ENCODE measurements at regions not wholly inside any gene's neighbourhood (a gene's known extent, or its start where the extent isn't known, plus 50 kb on each side); places are given as distances from the start of the nearest gene placed in this dataset.

DNA sequence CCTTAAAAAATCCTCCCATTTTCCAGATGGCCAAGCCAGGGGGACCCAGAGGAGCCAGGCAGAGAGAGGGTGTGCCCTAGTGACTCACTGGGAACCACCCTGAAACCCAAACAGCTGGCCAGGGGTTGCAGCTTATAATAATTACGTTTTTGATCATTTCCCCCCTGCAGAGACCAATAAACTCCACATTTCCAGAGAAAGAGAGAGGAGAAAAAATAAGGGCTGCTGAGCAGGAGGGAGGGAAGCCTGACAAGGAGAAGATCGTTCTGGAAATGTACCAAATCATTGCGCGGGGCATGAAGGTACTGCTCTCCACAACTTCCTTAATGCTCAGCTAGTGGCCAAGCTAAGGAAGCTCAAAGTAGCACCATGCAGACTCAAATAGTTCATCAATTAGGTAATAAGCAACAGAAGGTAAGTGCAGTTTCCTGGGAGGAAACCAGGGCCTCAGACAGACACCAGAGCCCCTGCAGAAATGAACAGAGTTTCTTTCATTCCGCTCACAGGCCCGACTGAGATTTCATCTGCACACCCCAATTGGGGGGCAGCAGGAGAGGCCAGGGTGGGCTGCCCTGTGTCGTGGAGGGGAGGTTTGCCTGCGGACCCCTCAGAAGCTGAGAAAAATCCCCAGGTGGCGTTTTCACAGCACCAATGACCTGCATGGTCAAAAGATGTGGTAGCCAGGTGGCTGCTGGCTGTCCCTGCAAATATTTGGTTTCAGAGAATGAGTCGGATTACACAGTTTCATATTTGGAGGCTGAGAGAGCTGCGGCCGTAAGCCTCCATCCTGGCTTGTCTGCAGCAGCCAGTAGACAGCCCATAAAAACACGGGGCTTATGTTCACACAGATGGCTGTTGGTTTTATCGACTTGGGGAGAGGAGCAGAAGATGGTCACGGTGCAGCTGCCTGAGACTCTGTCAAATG lies 153.2 kb upstream of the LYZL2 start:
- H3K27ac ChIP-seq (ENCODE audit: poor library complexity, severe bottlenecking): no peak overlapping the region
- H3K27me3 ChIP-seq (ENCODE audit: insufficient read depth, poor library complexity, severe bottlenecking): no peaks in the 10 kb centered on the region
- H3K9me3 ChIP-seq (ENCODE audit: severe bottlenecking): no peaks in the 10 kb centered on the region
- no peak for DNase-seq (ENCODE audit: low spot score)
- TF ChIP-seq, protein P1, sequence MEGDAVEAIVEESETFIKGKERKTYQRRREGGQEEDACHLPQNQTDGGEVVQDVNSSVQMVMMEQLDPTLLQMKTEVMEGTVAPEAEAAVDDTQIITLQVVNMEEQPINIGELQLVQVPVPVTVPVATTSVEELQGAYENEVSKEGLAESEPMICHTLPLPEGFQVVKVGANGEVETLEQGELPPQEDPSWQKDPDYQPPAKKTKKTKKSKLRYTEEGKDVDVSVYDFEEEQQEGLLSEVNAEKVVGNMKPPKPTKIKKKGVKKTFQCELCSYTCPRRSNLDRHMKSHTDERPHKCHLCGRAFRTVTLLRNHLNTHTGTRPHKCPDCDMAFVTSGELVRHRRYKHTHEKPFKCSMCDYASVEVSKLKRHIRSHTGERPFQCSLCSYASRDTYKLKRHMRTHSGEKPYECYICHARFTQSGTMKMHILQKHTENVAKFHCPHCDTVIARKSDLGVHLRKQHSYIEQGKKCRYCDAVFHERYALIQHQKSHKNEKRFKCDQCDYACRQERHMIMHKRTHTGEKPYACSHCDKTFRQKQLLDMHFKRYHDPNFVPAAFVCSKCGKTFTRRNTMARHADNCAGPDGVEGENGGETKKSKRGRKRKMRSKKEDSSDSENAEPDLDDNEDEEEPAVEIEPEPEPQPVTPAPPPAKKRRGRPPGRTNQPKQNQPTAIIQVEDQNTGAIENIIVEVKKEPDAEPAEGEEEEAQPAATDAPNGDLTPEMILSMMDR (IDR thresholded peaks at IDR 0.05; ENCODE audit: poor library complexity, severe bottlenecking): no peak
- H3K4me3 ChIP-seq (ENCODE audit: severe bottlenecking): no peak overlapping the region
- no peaks in the 10 kb centered on the region for H3K36me3 ChIP-seq (ENCODE audit: low read depth)
- no peaks in the 10 kb centered on the region for H3K4me1 ChIP-seq (ENCODE audit: insufficient read depth, poor library complexity, severe bottlenecking)
- ATAC-seq (ENCODE audit: low read depth): no peak

DNA sequence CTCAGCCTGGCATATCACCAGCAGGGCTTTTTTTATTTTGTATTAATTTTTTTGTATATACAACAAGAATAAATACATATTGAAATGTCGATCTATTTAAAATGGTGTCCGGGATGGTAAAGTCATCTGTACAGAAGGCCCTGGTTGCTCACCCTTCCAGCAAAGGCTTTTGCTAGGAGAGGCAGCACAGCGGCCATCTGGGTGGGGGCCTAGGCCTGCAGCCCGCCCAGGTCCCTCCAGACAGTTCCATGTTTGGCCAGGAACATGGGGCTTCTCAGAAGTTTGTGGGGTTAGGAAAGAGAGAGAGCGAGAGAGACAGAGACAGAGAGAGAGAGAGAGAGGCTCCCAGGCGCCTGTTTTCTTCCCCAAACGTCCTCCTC lies 152.6 kb upstream of the LYZL2 start:
- no peak for ATAC-seq (ENCODE audit: low read depth)
- Histone ChIP-seq H3K27ac (ENCODE audit: poor library complexity, severe bottlenecking) (no peak overlapping the region), H3K9me3 (ENCODE audit: severe bottlenecking) (no peaks in the 10 kb centered on the region), H3K4me1 (ENCODE audit: insufficient read depth, poor library complexity, severe bottlenecking) (no peaks in the 10 kb centered on the region), H3K27me3 (ENCODE audit: insufficient read depth, poor library complexity, severe bottlenecking) (no peaks in the 10 kb centered on the region), H3K36me3 (ENCODE audit: low read depth) (no peaks in the 10 kb centered on the region), H3K4me3 (ENCODE audit: severe bottlenecking) (no peak overlapping the region)
- DNase-seq (ENCODE audit: low spot score): no peak
- TF ChIP-seq, protein P1 (IDR thresholded peaks at IDR 0.05; ENCODE audit: poor library complexity, severe bottlenecking): no peak

DNA sequence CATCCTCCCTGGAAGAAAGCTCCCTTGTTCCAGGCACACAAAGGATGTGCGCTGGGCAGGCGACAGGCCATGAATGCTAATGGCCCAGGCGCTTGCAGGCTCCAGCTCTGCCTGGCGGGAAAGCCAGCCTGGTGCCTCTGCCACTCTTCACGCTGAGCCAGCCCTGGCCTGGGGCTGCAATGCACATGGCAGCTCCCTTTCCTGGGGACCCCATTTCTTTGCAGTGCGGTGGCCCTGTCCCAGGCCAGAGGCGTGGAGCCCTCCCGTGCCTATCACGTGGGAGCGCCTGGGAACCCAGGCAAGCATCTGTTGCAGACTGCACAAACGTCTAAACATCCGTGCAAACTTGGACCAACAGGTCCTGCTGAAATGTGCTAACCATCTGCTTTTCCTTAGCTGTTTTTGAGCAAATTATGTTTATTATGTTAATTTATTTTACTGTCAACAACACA lies 152.1 kb upstream of the LYZL2 start:
- H3K27me3 ChIP-seq (ENCODE audit: insufficient read depth, poor library complexity, severe bottlenecking): no peaks in the 10 kb centered on the region
- ATAC-seq (ENCODE audit: low read depth) (no peak), DNase-seq (ENCODE audit: low spot score) (no peak)
- no peaks in the 10 kb centered on the region for H3K9me3 ChIP-seq (ENCODE audit: severe bottlenecking)
- H3K36me3 ChIP-seq (ENCODE audit: low read depth): no peaks in the 10 kb centered on the region
- H3K4me3 ChIP-seq (ENCODE audit: severe bottlenecking): no peak overlapping the region
- no peak overlapping the region for H3K27ac ChIP-seq (ENCODE audit: poor library complexity, severe bottlenecking)
- TF ChIP-seq, protein P1 (IDR thresholded peaks at IDR 0.05; ENCODE audit: poor library complexity, severe bottlenecking): no peak
- no peaks in the 10 kb centered on the region for H3K4me1 ChIP-seq (ENCODE audit: insufficient read depth, poor library complexity, severe bottlenecking)

DNA sequence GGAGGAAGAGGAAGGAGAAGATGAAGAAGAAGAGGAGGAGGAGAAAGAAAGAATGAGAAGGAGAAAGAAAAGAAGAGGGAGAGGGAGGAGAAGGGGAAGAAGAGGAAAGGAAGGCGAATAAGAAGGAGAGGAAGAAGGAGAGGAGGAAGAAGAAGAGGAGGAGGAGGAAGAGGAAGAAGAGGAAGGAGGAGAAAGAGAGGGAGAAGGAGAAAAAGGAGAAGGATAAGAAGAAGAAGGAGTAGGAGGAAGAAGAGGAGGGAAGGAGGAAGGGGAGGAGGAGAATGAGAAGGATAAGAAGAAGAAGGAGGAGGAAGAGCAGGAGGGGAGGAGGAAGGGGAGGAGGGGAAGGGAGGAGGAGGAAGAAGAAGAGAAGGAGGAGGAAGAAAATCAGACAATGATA lies 149.2 kb upstream of the LYZL2 start:
- TF ChIP-seq, protein P1 (IDR thresholded peaks at IDR 0.05; ENCODE audit: poor library complexity, severe bottlenecking): no peak
- Histone ChIP-seq H3K9me3 (ENCODE audit: severe bottlenecking) (no peaks in the 10 kb centered on the region), H3K4me1 (ENCODE audit: insufficient read depth, poor library complexity, severe bottlenecking) (no peaks in the 10 kb centered on the region), H3K27me3 (ENCODE audit: insufficient read depth, poor library complexity, severe bottlenecking) (no peaks in the 10 kb centered on the region), H3K27ac (ENCODE audit: poor library complexity, severe bottlenecking) (no peak overlapping the region), H3K4me3 (ENCODE audit: severe bottlenecking) (no peak overlapping the region), H3K36me3 (ENCODE audit: low read depth) (no peaks in the 10 kb centered on the region)
- ATAC-seq (ENCODE audit: low read depth) (no peak), DNase-seq (ENCODE audit: low spot score) (no peak)
